NCI-H2171 (cell line): ENCODE measurements at regions not wholly inside any gene's neighbourhood (a gene's known extent, or its start where the extent isn't known, plus 50 kb on each side); places are given as distances from the start of the nearest gene placed in this dataset.

ENCODE experiments used
- DNase-seq: peaks from one replicate; lab custom pipeline; 2025; lab: John Stamatoyannopoulos, UW

GRCh38 chr20:52490711-52491430 is 299.3 kb upstream of the ZFP64 start:
- no peak for DNase-seq

- no peak for DNase-seq
These were observed 292.9 kb upstream of the ZFP64 start for GRCh38 chr20:52484438-52484837.

- no peak for DNase-seq
These were observed 291.8 kb upstream of the ZFP64 start for GRCh38 chr20:52483382-52483781.

GRCh38 chr20:52482044-52482443 is 290.5 kb upstream of the ZFP64 start:
- no peak for DNase-seq

GRCh38 chr20:52481443-52481842 is 289.9 kb upstream of the ZFP64 start:
- DNase-seq, result no peak

GRCh38 chr20:52476074-52476750 is 284.6 kb upstream of the ZFP64 start:
- DNase-seq, result no peak

- DNase-seq, result peak; percentile 19
These were observed 281.6 kb upstream of the ZFP64 start for GRCh38 chr20:52473186-52473585.

GRCh38 chr20:52470561-52470960 is 279.0 kb upstream of the ZFP64 start:
- DNase-seq, result no peak

- no peak for DNase-seq
These were observed 277.5 kb upstream of the ZFP64 start for GRCh38 chr20:52469128-52469527.

GRCh38 chr20:52465991-52466390 is 274.4 kb upstream of the ZFP64 start:
- no peak for DNase-seq

- DNase-seq, result no peak
These were observed 270.0 kb upstream of the ZFP64 start for GRCh38 chr20:52461582-52461981.

- DNase-seq, result no peak
These were observed 267.6 kb upstream of the ZFP64 start for GRCh38 chr20:52459150-52459549.

GRCh38 chr20:52457826-52458225 is 266.2 kb upstream of the ZFP64 start:
- DNase-seq, result no peak

- no peak for DNase-seq
These were observed 263.1 kb upstream of the ZFP64 start for GRCh38 chr20:52454660-52455059.

GRCh38 chr20:52448513-52449232 is 257.1 kb upstream of the ZFP64 start:
- DNase-seq, result no peak

GRCh38 chr20:52447225-52447551 is 255.6 kb upstream of the ZFP64 start:
- no peak for DNase-seq

- DNase-seq, result no peak
These were observed 255.0 kb upstream of the ZFP64 start for GRCh38 chr20:52446421-52447224.

- DNase-seq, result no peak
These were observed 252.9 kb upstream of the ZFP64 start for GRCh38 chr20:52444455-52444854.

GRCh38 chr20:52443874-52444273 is 252.3 kb upstream of the ZFP64 start:
- DNase-seq, result no peak

GRCh38 chr20:52441710-52442109 is 250.1 kb upstream of the ZFP64 start:
- DNase-seq, result no peak

- no peak for DNase-seq
These were observed 247.8 kb upstream of the ZFP64 start for GRCh38 chr20:52439375-52439774.

GRCh38 chr20:52438326-52438963 is 246.9 kb upstream of the ZFP64 start:
- DNase-seq, result no peak
